Limb (tissue), 2 donors: ENCODE measurements at regions not wholly inside any gene's neighbourhood (a gene's known extent, or its start where the extent isn't known, plus 50 kb on each side); places are given as distances from the start of the nearest gene placed in this dataset.
"Not testable (repeated sequence)": the region's sequence is repeated elsewhere in the genome, so short reads cannot be mapped to it uniquely, and the experiment has no call there.

Experiments used
- DNase-seq, 2 donors: peaks; one replicate each; pipeline ENCODE4 v3.0.0-alpha.2; 2016; ENCODE audit errors: extremely low spot score in 2 of 2

DNA sequence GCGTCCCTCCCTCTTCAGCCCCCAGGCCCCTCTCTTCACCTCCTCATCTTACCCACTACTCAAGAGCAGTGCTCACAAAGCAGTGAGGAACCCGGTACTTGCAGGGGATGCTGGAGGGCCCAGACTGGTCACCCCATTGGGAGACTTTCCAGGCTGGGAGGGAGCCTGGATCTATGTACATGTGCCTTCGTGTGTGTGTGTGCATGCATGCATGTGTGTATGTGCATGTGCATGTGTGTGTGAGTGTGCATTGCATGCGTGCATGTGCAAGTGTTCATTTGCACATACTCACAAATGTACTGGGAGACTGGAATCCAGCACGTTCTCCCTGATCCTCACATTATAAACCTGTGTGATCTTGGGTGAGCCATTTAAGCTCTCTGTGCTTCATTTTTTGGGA lies 696.0 kb upstream of the EEF2KMT start:
- DNase-seq, result no peak

DNA sequence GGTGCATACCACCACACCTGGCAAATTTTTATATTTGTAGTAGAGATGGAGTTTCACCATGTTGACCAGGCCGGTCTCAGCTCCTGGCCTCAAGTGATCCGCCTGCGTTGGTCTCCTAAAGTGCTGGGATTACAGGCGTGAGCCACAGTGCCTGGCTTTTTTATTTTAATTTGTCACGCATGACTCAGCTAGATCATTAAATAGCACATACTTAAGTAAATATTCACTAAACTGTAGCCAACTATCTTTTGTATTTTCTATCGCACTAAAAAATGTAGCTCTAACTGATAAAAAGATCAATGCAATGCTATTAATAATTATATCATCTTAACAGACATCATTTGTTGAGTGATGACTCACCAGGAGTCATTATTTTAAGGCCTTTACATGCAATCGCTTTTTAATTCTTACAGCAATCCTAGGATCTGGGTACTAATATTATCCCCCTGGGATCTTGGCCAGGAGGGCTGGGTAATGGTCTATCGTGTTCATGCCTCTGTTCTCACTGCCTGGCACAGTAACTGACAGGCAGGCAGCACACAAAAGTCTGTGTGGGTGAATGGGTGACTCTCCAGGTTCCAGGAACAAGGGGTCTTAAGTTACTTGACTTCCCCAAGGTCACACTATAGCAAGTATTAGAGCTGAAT lies 693.5 kb upstream of the EEF2KMT start:
- no peak for DNase-seq

DNA sequence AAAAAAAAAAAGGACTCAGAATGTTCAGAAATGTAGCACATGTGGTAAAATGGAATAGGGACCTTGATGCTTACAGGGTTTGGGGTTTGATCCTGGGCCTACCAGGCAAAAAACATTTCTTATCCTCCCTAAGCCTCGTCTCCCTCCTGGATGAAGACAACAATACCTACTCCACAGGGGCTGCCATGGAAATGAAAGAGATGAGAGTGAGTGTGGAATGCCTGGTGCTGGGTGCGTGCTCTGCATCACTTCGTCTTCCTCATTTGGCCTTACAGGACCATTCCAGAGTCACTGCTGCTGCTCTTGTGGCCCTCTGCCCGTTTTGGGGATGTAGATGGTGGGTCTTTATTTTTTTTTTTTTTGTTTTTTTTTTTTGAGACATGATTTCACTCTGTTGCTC lies 692.9 kb upstream of the EEF2KMT start:
- DNase-seq, result no peak

DNA sequence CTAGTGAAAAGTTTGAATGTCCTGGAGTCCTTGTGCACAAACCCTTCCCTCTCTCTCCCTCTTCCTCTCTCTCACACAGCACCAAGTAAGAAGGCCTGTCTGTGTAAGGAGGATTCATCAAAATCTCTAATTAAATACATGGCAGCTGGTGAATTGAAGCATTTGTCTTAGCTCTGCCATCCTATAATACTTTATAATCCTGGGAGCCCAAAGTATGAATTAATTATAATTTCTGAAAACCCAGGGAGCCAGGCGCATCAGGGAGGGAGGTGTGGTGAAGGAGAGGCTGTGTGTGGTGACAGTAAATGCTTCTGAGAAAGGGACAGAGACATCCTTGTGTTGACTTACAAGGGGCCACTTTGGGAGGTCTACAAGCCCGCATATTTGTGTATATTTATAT lies 691.4 kb upstream of the EEF2KMT start:
- DNase-seq, result no peak

DNA sequence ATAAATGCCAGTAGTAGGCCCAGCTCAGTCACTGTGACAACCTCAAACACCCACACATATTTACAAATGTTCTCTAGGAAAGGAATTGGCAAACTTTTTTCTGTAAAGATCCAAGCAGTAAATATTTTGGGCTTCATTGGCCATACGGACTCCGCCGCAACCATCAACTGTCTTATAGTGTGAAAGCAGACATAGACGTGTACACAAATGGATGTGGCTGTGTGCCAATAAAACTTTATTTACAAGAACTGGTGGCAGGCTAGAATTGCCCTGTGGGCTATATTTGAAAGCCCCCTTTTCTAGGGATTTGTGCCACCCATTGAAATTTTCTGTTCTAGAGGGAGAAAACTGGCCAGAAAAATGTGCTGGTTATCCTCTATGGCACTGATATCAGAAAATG lies 683.8 kb upstream of the EEF2KMT start:
- DNase-seq, result no peak

DNA sequence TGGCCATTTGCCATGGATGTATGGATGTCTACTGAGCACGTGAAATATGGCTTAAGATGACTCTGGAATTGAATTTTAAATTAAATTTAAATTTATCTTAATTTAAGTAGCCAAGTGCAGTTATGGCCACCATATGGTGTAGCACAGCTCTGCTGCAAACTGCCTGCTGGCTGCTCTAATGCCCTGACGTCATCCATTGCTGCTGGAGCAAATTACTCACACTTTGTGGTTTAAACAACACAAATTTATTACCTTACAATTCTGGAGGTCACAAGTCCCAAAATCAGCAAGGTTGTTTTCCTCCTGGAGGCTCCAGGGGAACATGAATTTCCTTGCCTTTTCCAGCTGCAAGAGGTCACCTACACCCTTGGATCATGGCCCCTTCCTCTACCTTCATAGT lies 679.3 kb upstream of the EEF2KMT start:
- no peak for DNase-seq

DNA sequence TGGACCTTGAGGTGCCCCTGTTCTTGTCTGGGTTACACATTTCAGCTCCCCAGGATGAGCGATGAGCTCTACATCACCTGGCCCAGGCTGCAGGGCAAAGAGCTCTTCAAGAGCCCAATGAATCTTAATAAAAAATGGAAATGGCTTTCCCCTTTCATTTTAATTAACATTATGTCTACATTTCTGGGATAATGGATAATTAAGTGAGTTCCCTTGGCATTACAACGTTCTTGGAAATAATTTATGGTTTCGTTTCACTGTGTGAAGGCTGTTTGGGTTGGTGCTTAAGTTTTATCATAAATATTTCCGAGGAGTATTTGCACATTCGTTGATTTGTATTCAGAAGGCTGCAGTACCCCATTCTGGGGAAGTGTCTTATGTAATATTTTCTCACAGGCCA lies 678.3 kb upstream of the EEF2KMT start:
- no peak for DNase-seq

DNA sequence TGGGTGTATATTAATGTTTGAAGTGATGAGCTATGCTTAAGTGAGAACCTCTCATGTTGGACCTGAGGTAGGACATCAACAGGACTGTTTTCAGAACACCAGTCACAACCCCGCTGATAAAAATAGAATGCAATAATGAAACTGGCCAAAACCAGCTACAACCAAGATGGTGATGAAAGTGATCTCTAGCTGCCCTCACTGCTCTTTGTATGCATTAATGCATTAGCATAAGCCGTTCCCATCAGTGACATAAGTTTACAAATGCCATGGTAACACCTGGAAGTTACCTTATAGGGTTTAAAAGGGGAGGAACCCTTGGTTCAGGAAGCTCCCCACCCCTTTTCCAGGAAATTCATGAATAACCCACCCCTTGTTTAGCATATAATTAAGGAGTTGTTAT lies 672.5 kb upstream of the EEF2KMT start:
- no peak for DNase-seq

DNA sequence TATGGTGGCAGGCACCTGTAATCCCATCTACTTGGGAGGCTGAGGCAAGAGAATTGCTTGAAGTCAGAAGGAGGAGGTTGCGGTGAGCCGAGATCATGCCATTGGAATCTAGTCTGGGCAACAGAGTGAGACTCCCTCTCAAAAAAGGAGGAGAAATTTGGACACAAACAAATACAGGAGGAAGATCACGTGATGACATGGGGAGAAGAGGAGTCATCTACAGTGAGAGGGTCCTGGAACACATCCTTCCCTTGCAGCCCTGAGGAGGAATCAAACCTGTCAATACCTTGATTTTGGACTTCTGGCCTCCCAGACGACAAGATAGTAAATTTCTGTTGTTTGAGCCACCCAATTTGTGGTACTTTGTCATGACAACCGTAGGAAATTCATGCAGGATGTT lies 671.9 kb upstream of the EEF2KMT start:
- no peak for DNase-seq

DNA sequence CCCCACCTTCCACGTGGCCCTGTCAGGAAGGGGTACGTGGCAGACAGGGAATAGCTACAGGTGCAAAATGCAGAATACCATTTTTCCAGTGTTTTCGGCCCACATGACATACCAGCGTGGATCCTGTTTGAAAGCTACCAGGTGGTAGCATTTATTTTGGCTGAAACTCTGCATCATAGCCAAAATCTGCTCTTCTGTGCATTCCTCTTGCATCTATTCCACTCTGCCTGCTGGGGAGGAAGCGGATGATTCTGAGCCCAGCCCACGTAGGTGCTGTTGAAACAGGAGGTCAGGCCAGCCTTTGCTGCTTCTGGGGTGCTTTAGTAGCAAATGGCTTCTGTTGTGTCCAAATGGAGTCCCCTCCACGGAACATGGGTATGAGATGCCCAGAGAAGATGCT lies 670.9 kb upstream of the EEF2KMT start:
- no peak for DNase-seq

DNA sequence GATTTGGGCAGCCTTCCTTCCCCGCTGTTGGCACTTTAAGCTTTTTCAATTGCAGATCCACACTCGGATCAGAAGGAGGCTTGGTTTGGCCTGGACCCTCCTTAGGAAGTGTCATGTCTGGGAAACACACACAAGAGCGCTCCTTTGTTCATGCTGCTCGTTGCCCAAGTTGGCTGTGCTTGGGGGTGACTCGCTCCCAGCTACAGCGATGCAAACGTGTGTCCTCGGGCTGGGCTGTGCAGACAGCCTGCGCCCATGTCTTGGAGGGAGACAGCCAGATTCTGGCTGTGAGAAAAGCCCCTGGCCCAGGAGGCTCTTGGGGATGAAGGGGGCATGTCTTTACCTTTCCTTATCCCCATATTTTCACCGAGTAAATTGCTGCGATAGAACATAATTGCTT lies 665.6 kb upstream of the EEF2KMT start:
- no peak for DNase-seq

DNA sequence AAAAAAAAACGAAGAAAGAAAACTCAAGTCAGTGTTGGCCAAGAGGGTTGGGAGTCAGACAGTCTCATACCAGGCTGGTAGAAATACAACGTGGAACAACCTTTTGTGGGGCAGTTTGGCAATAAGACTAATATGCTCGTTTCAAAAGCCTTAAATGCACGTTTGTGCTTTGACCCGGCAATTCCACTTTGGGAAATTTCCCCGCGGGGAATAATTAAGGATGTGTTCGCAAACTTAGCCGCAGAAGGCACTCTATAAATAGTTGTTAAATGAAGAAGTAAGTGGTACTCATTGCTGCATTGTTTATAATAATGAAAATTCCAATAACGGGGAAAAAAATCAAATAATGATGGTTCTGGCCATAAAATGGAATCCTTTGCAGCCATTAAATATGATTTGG lies 664.8 kb upstream of the EEF2KMT start:
- no peak for DNase-seq

DNA sequence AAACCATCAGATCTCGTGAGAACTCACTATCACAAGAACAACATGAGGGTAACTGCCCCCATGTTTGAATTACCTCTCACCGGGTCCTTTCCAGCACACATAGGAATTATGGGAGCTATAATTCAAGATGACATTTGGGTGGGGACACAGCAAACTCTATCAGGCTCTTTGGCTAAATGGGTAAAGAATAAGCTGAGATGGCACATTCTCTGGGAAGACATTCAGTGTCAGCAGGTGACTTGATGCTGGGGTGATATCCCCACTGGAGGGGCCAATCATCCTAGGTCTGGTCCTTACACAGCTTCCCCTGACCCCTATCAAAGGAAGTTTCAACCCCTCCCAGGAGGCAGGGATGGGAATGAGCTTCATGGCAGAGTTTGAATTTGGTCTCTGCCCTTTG lies 664.0 kb upstream of the EEF2KMT start:
- no peak for DNase-seq

DNA sequence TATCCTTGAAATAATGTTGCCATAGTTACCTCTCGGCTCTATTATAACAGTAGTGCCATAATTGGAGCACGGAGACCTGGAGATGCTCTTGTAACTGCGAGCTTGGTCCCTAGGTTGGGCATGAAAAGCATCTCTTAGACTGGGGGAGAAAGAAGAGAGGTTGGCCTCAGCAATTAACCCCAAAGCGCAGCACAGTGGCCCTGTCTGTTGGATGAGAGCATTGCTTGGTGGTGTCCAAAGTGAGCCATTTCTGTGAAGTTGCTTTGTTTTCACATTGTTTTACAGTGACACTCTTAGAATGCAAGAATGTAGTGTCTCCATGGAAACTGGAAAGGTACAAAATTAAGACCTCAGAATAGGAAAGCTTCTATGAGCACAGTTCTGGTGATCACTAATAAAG lies 660.7 kb upstream of the EEF2KMT start:
- DNase-seq, result no peak

DNA sequence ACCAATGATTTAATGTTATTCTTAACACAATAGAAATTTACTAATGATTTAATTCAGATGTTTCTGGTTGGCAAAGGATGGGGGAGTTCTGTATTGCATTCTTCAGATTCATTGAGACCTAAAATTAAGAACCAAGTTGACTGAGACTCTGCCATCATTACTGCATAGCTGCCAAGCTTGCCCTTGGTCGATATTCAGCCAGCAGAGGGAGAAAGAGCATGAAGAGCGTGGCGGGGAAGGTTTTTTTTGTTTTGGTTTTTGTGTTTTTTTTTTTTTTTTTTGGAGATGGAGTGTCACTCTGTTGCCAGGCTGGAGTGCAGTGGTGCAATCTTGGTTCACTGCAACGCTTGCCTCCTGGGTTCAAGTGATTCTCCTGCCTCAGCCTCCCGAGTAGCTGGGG lies 659.4 kb upstream of the EEF2KMT start:
- DNase-seq, result no peak

DNA sequence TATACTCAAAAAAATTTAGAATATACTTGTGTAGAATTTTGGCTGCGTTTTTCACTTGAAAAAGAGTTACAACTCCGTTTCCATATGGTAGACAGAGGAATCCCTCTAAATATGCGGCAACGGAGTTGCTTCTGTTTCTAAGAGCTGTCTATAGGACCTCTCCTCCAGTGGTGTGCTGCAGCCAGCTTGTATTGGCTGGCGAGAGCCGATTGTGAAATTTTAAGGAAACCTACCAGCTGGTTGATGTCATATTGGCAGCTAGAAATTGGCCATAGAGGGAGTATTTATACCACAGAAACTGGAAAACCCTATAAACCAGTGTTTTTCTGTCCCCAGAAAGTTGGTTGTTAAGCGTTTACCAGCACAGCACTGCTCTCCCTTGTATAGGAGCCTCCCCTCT lies 655.8 kb upstream of the EEF2KMT start:
- no peak for DNase-seq

DNA sequence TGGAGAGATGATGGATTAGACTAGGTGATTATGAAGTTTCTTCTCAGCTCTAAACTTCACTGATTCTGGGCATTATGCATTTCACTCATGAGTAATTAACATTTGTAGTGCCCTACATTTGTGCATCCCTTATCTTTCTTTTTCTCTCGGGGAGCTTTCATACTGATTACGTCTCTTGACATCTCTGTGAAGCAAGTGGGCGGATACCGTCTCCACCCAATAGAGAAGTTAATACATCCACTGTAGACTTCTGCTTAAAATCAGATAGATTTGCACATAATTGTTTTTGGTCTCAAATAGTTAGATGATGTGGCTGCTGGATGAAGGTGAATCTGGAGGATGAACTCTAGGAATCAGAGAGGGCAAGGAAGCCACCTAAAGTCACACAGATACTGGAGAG lies 653.6 kb upstream of the EEF2KMT start:
- DNase-seq, result no peak

DNA sequence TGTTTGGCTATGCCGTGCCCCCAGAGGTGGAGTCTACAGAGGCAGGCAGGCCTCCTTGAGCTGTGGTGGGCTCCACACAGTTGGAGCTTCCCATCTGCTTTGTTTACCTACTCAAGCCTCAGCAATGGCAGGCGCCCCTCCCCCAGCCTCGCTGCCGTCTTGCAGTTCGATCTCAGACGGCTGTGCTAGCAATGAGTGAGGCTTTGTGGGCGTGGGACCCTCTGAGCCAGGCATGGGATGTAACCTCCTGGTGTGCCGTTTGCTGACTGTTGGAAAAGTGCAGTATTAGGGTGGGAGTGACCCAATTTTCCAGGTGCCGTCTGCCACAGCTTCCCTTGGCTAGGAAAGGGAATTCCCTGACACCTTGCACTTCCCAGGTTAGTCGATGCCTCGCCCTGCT lies 652.8 kb upstream of the EEF2KMT start:
- not testable (repeated sequence) for DNase-seq

DNA sequence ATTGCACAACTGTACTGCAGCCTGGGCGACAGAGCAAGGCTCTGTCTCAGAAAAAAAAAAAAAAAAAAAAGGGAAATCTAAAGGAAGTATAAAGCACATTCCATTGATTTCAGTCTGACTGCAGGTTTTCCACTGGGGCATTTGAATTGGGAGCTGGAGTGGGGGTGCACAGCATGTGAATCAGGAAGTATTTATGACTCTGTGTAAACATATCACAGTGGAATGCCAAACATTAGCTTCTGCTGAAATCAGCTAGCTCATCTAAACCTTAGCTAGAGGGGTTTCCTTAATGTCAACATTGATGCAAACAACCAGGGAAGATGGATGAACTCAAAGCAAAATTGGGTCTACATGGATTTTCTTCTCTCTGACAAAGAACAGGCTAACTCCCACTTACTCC lies 641.0 kb upstream of the EEF2KMT start:
- no peak for DNase-seq

DNA sequence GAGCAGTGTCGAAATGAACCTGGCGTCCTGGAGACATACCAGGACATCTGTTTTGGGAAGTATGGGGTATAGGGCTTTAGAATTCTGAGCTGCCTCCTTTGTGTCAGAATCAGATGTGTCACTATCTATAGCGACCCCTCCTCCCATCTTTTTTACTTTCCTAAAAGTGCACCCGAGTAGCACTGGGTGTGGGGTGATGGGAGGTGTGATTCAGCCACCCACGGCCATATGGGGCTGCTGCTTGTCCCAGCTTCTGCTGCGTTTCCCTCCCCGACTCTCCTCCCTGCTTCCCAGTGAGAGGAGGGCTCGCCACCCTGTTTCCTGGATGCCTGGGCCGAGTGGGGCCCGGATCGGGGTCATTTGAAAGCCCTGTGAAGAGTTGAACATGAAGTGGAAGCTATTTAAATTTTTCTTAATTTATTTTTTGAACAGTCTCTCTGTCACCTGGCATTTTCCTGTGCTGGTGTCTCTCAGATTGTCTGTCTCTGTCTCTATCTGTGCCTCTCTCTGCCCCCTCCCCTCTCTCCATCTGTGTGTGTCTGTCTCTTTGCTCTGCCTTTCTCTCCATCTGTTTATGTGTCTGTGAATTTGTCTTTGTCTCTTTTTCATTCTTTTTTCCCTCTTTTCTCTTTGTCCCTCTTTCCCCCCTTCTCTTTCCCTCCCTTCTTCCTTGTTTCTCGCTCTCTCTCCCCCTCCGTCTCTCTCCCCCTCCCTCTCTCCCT lies 638.8 kb upstream of the EEF2KMT start:
- no peak for DNase-seq

DNA sequence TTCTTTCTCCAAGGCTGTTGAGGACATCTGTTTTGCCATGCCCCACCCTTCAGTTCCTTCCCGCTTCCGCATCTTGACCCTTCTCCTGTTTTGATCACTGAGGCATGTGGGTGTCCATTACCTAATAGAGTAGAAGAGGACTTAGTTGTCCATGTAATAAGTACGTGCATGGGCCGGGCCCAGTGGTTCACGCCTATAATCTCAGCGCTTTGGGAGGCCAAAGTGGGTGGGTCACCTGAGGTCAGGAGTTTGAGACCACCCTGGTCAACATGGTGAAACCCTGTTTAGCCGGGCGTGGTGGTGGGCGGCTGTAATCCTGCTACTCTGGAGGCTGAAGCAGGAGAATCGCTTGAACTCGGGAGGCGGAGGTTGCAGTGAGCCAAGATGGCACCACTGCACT lies 637.8 kb upstream of the EEF2KMT start:
- no peak for DNase-seq

DNA sequence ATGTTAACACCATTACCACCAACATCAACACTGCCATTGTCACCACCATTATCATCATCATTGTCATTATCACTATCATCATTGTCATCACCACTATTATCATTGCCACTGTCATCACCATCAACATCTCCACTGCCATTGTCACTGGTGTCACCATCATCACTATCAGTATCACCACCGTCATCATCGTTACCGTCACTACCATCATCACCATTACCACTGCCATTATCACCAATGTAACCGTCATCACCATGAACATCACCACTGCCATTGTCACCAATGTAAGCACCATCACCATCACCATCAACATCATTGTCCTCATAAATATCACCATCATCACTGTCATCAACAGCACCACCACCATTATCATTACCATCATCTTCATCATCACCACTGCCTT lies 633.2 kb upstream of the EEF2KMT start:
- no peak for DNase-seq

DNA sequence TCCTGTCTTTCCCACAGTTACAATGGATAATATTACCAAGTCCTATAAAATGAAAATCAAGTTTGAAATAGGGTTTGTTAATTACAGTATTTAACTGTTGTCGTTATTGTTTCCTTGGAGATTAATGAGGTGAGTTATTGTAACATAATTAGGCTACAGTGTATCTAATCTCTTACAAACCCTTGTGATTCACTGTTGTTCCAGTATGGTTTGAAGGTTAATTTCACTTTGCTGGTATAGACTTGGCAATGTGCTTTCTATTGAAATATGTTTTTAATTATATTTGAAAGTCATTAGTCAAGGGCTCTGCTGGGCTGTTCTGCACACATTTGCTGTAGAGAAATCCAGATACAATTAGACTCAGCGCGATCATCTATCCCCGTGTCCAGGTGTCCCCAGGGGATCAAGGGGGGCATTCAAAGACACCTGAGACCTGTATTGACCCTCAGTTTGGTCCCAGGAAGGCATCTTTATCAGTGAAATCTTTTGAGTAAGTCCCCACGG lies 624.6 kb upstream of the EEF2KMT start:
- DNase-seq, result no peak
